ENCODE measurements at regions not wholly inside any gene's neighbourhood (a gene's known extent, or its start where the extent isn't known, plus 50 kb on each side); places are given as distances from the start of the nearest gene placed in this dataset.
A peak's percentile ranks its signal among the peaks of the same experiment; 100 is the strongest.
"Not testable (repeated sequence)": the region's sequence is repeated elsewhere in the genome, so short reads cannot be mapped to it uniquely, and the experiment has no call there.

DNA sequence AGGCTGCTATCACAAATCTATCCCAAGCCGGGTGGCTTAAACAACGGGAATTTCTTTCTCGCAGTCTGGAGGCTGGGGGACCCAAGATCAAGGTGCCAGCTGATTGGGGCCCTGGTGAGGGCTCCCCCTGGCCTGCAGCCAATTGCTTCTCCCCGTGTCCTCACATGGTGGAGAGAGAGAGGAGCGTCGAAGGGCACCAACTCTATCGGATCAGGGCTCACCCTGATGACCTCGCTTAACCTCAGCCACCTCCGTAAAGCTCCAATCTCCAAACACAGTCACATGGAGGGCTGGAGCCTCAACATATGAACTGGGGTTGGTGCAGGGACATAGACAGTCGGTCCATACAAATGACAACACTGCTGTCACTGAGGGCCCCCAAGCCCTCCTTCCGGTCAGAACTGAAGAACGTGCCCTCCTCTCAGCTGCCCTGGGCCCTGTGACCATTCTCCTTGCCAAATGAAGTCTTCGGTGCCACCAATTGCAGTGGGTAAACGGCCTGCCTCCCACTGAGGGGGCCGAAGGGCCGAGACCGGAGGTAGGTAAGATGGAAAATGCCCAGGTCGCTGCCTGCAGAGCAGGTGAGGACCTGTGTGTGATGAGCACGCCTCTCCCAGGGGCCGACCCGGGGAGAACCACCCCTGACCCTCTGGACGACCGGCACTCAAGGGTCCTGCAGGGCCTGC is 211.0 kb downstream of the TOMM20 start:
- DNase-seq, result no peak

DNA sequence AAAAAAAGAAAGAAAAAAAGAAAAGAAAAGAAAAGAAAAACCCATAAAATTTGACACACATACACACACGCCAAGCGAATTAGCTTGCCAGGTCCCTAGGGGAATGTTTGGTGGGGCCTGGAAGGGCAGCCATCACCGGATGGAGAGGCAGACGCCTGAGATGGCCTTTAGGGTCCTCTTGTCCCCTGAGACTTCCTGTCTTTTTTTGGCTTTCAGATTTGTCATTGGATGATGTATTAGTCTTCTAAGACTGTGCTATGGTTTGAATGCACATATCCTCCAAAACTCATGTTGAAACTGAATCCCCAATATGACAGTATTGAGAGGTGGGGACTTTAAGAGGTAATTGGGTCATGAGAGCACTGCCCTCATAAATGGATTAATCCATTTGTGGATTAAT is 211.8 kb downstream of the TOMM20 start:
- no peak for DNase-seq

DNA sequence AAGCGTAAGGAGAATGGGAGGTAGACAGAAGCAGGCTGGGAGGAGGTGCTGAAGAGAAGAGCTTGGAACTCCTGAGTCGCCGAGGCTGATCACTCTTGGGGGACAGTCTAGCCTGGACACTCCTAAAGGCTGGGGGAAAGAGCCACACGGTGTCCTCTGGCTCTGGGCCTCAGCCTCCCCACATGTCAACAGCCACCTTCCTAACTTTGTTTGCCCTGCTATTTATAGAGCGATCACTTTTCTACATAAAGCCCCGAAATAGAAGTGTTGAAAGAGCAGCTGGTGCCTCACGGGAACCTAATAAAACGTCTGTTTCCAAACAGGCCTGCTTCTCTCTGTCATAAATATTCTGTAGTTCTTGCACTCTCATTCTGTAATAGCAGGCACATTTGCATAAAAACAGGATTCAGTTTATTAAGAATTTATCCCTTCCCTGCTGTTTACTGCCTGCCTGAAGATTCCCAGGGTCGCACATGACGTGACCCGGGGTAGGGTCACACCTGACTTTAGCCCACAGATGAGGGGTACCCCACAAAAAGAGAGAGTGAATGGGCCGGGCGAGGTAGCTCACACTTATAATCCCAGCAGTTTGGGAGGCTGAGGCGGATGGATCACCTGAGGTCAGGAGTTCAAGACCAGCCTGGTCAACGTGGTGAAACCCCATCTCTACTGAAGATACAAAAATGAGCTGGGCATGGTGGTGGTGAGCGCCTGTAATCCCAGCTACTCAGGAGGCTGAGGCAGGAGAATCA is 212.5 kb downstream of the TOMM20 start:
- peak in 1 of 4 experiments; percentile 17 for DNase-seq

DNA sequence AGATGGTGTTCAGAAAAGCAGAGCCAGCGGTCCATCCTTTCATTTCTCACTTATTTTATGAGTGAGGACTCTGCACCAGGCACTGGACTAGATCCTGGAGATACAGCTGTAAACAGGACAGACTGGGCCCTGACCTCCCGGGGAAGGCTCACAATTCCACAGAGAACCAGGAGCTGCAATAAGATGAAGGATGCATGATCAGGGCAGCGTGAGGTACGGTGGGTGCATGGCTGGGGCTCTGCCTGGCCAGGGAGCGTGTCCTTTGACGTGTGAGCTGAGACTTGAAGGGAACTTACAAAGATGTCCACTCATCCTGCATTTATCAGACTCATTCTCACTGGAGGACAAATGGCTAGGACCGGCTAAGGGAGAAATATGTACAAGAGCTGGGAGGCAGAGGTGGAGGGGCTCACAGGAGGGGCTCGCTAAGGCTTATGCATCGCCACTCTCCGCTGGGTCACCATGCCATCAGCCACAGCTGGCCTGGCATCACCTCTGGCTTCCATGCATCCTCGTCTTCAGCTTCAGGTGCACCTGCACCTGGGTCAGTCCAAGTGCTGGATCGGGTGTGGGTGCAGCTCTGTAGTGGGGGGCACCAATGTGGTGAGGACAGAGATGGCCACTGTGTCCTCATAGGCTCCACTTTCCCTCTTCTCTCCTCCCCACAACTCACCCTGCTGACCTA is 213.9 kb downstream of the TOMM20 start:
- no peak for DNase-seq

DNA sequence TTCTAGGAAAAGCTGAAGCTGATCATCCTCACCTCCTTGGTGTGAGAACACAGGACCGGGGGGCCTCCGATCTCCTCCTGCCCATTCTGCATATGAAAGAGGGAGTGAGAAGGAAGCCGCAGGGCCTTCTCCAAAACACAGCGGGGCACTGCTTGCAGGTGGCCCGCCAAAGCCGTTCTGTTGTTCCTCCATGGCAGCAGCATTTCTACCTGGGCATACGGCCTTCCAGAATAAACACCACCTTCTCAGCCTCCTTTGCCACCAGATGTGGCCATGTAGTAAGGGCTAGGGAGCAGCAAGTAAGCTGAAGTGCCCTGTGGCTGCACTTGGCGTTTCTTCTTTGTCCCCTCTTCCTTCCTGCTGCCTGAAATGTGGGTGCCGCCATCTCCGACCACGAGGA is 214.9 kb downstream of the TOMM20 start:
- no peak for DNase-seq

DNA sequence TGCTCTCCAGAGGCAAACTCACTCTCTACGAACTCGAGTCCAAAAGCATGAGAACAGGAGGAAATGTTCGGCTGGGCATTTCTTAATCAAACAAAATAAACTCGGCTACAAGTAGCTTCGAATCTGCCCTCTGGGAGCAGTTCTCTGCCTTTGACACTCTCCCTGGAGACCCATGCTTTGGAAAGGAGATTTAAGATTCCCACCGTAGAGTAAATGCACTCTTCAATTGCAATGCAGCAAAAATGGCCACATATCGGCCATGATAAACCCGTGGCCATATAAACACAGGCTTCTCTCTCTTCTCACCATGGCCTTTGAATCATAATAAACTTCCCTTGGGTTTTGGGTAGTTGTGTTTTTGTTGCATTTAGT is 215.4 kb downstream of the TOMM20 start:
- DNase-seq, result no peak

DNA sequence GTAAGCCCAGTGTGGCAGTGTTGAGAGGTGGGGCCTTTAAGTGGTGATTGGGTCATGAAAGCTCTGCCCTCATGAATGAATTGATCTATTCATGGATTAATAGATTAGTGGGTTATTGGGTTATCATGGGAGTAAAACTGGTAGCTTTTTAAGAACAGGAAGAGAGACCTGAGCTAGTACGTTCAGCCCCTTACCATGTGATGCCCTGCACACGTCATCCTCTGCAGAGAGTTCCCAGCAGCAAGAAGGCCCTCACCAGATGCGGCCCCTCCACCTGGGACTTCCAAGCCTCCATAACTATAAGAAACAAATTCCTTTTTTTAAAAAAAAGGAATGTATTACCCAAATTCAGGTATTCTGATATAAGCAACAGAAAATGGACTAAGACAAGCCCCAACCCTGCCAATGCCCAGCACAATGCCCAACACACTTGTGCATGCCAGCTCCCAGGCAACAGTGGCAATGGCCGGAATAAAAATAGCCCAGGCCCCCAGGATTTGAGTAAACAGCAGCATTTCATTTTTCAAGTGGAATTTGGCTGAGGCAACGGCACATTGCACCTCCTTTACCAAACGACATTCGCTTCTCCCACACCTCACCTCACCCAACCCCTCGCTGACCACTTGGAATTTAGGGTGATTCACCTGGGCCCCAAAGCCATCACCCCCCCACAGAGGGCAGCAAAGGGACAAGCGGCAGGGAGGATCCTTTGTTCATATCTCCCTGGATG is 215.9 kb downstream of the TOMM20 start:
- DNase-seq, result no peak

DNA sequence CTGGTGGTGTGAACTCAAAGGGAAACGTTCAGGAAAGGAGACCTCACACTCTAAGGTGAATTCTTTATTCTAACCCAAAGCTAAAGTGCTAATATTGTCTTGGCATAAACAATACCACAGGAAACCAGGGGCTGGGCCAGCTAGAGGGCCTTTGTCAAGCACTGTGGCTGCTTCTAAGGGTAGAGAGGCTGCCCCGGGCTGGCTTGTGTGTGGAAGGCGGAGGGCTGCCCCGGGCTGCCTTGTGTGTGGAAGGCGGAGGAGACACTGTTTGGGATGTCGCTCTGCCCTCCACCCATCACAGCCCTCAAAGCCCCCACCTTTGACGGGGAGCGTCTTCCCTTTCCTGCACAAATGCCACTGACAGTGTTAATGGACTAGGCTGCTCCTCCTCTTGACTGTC is 216.8 kb downstream of the TOMM20 start:
- no peak for DNase-seq

DNA sequence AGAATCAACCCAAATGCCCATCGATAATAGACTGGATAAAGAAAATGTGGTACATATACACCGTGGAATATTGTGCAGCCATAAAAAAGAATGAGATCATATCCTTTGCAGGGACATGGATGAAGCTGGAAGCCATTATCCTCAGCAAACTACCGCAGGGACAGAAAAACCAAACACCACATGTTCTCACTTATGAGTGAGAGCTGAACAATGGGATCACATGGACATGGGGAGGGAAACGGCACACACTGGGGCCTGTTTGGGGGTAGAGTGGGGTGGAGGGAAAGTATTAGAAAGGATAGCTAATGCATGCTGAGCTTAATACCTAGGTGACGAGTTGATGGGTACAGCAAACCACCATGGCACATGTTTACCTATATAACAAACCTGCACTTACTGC is 217.5 kb downstream of the TOMM20 start:
- DNase-seq, result not testable (repeated sequence)

DNA sequence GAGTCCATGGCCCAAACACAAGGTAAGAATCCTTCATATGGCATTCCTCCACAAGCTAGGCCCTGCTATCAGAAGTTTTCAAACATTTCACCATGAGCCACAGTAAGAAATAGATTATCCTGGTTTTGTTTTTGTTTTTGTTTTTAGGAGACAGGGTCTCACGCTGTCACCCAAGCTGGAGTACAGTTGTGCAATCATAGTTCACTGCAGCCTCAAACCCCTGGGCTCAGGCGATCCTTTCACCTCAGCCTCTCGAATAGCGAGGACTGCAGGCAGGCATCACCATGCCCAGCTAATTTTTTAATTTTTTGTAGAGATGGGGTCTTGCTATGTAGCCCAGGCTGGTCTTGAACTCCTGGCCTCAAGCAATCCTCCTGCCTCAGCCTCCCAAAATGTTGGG is 218.8 kb downstream of the TOMM20 start:
- no peak for DNase-seq

DNA sequence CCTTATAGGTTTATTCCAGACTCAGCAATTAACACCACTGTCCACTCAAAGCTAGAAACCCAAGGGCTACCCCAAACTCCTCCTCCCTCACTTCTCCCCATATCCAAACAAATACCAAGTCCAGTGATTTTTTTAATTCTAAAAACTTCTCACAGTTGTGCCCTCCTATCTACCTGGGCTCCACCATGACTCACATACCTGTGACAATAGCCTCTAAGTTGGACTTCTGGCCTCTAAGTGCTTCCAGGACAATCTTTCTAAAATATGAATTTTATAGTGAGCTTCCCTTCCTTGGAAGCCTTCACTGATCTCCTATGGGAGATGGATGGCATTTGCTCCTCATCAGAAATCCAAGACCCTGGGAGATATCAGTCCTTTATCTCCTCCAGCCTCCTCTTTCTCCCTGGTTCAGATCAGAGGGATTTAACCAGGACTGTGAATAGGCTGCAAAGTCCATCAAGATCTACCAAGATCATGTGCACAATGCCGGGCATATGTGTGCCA is 219.3 kb downstream of the TOMM20 start:
- no peak for DNase-seq

DNA sequence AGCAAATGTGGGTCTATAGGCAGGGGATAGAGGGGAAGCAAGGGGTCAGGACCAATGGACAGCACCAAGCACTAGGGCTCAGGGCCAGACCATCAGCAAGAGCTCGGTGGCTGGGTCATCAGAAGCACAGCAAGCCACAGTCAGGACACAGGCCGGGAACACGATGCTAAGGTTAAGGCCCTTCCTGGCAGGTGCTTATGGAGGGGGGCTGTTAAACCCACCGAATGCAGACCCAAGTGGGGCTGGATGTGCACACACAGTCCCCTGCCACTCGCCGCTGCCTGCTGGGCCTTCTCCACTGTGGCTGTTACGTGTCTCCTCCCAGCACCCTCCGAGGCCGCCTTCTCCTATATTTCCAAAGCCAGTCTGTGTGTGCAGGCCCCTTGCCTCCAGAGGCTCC is 220.1 kb downstream of the TOMM20 start:
- DNase-seq, result no peak

DNA sequence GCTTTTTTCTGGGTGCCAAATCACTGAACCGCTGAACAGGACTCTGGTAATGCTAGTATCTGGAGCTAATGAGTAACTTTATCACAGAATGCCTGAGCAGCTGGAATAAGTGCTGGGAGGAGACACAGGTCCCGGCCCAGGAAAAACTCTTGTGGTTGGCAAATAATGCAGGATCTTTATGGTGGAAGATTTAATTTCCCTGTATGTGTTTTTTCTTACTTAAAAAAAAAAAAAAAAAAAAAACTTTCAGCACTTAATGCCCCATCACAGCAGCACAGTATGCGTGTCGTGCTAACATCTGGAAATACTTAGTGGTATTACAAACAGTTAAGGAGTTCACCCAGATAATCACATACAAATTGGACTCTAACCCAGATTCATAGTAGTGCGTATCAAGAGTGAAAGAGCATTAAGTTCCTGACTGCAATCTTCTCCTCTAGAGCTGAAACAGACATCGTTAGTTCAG is 220.7 kb downstream of the TOMM20 start:
- no peak for DNase-seq

DNA sequence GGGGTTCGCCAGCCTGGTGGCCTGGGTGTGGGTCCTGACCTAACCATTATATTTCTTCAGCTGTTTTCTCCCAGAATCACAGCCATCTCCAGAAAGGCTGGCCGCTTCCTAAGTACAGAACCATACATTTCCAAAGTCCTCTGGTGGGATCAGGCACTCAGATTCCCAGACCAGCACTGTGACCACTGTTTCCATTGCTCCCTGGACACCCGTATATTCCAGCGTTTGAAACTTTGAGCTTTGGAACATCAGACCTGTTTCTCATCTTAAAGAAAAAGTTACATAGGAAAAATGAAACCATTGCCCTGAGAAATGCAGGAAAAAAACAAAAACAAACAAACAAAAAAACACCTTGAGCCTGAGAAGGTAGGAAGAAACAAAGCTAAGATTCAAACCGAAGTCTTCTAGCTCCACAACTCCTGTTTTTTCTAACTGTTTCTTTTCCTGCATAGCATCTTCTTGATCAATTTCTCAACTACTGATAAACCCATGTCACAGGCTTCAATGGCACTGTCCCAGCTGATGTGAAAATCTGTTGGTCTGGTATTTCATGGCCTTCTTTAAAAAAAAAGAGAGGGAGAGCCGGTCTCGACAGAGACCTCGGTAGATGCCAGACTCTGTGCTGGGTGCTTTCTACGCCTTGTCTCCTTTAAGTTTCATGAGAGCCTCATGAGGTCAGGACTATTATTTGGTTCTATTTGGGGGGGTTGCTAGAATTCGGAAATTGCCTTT is 221.3 kb downstream of the TOMM20 start:
- no peak for DNase-seq

DNA sequence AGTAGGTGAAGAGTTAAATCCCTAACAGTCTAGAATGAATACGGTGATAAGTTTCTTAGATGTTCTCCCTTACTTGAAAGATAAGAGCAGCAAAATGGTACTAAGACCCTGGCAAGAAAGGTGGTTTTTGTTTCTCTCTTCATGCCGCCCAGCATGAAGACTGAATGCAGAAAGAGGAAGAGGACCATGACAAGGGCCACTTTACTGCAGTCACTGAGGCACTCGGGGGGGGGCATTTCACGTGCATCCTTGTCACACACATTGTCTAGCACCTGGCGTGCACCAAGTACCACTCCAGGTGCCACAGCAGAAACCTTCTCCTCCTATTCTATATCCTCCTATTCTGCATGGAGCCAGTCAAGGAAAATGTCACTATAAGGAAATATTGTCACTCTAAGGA is 222.0 kb downstream of the TOMM20 start:
- DNase-seq, result no peak

DNA sequence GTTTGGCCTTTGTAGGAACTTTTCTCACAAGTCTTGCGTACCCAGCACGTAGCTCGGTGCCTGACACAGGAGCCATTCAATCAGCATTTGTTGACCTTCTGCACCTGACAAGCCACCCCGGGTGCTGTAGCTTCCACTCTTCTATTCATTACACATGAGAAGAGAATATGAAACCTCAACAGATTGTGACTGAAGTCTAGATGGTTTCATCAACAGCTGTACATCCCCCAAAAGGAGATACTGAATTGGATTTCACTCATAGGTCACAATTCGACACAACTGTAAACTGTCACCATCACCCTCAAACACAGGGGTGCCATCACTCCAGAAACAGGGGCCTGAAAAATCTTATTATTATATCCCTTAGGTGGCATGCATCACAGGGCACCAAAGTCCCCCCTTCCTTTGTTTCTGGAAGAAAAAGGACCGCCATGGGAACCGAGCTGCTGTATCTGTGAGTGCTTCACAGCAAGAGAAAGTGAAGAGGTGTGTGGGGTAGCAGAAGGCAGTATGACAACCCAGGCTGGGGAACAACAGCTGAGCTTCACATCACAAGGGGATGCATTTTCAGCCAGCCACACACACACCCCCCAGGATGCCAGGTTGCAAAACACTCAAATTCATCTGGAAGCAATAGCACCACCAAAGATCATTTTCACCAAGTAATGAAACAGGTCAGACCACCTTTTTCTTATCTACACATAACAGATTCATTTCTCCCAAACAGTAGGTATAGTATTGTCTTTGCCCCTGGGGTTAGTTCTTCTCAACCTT is 225.7 kb downstream of the TOMM20 start:
- DNase-seq, result no peak

DNA sequence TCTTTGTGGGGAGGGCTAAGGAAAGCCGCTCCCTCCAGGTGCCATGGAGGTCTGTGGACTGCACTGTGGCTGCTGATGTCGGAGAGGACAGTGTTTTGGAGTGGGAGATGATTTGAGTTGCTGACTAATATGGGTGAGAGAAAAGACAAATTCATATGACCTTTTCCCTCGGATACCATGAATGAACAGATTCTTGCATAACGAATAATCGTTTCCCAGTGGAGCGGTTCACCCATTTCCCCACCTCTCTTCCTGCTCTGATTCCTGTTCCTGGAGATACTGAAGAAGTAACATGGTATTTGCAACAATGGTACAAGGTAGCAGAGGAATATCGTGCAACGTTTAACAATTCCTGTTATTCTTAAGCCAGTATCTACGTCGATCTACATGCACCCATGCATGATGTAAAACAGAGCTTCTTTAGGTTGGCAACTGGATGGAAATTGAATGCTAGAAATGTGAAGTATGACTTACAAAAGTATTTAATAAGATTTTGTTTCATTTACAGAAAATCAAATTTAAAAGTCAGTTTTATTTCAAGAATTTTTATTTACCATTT is 227.1 kb downstream of the TOMM20 start:
- no peak for DNase-seq

DNA sequence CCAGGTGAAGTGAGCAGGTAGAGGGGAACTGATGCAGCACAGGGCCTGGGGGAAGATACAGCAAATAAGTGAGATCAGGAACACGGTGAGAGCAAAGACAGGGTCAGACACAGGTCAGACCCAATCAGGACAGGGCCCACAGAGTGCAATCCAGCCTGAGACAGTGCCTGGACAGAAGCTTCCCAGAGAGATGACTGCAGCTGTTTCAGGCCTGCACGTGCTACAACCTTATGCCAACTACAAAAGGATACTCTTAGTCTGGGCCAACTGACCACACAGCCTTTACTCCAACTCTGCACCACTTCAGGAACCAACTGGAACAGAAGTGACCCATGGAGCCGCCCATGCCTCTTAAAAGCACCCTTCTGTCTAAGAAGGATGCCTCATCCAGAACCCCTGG is 228.0 kb downstream of the TOMM20 start:
- no peak for DNase-seq

DNA sequence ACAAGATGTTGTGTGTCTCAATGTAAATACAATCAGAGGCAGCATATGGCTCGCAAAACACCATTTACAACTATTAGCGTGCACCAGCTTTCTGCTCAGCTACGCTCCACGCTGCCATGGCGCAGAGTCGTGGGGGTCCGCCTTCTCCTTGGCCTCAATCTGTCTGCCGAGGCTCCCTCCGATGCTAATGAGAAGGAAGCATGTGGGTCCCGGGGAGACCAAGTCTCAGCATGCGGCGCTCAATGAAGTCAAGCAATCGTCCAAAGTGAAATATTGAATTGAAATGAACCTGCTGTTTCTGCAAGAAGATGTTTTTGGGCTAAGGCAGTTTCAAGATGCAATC is 228.9 kb downstream of the TOMM20 start:
- no peak for DNase-seq

DNA sequence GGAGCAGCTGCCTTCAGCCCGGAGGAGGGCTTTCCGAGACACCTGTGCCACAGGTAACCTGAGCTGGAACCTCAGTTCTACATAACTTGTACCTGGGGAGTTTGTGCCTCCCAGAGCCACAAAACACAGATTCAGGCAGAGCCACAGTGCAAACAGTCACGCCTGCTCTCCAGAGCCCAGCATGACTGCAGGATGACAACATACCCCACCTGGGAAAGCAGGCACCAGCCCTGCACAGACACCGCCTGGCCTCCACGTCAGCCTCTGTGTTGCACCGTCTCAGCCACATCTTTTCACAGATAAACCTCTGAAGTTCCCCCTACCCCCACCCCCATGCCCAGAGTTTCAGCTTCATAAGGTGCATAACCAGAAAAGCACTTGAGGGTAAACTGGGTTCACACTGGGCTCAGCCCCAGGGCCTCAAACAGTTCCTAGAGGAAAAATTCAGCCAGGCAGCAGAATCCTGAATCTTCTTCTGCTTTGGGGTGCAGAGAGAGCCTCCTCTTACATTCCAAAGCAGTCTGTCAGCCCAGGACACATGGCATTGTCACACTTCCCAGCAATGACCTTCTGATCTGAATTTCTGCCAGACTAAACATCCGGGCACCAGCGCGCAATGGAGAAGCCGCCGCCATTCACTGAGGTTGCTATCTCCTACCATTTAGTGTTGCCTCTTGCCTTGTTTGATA is 229.5 kb downstream of the TOMM20 start:
- DNase-seq, result no peak

All from suppressor macrophage (primary cell).